Nephron (organoid): ENCODE measurements at regions not wholly inside any gene's neighbourhood (a gene's known extent, or its start where the extent isn't known, plus 50 kb on each side); places are given as distances from the start of the nearest gene placed in this dataset.

Experiments used
- H3K27ac Mint-ChIP-seq, 3 experiments: 2 replicates each; pipeline ENCODE4 v1.8.0; 2020; ENCODE audit warnings: mixed read lengths in 3 of 3, mild to moderate bottlenecking in 2 of 3, moderate library complexity in 1 of 3
- H3K27me3 Mint-ChIP-seq: 2 replicates; pipeline ENCODE4 v1.8.0; 2021; ENCODE audit warnings: low read depth, mild to moderate bottlenecking, moderate library complexity, mixed read lengths
- H3K36me3 Mint-ChIP-seq: 2 replicates; pipeline ENCODE4 v1.8.0; 2020; ENCODE audit warnings: low read depth, mixed read lengths
- H3K4me1 Mint-ChIP-seq: 2 replicates; pipeline ENCODE4 v1.8.0; 2020; ENCODE audit warnings: mixed read lengths
- H3K4me3 Mint-ChIP-seq, 3 experiments: 2 replicates each; pipeline ENCODE4 v1.8.0; 2020; ENCODE audit warnings: mild to moderate bottlenecking in 3 of 3, mixed read lengths in 3 of 3, moderate library complexity in 2 of 3
- H3K9me3 Mint-ChIP-seq: 2 replicates; pipeline ENCODE4 v1.8.0; 2020; ENCODE audit warnings: mixed read lengths
- CTCF ChIP-seq, 3 experiments: fragments of 200-600 bp; sonication (generic); IDR thresholded peaks; one replicate each; pipeline ENCODE4 v1.5.0; 2021; ENCODE audit warnings: antibody characterized with exemption in 3 of 3; ENCODE audit not compliant: unreplicated experiment in 3 of 3

DNA sequence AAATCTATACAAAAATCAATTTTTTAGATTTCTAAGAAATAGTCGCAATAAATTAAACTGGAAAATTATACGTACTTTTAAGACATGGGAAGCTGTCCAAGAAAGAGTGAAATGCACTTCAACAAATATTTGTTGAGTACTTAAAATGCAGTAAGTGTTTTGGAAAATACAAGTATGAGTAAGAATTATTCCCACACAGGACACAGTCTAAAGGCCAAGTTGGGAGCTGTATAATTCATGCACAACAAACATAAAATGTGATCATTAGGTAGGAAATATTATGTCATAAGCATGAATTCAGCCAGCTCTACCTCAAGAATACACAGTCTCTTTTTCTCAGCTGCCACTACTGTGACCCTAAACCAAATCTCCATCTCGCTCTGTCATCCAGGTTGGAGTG is 267.6 kb downstream of the CNTN3 start:
- no peaks in the 10 kb centered on the region for H3K9me3 Mint-ChIP-seq
- no peak for TF ChIP-seq CTCF (IDR thresholded peaks at IDR 0.05; ENCODE audit: unreplicated experiment in 3 of 3)
- H3K27ac Mint-ChIP-seq = no peak overlapping the region
- no peaks in the 10 kb centered on the region for H3K36me3 Mint-ChIP-seq
- H3K4me3 Mint-ChIP-seq = no peak overlapping the region
- H3K27me3 Mint-ChIP-seq = no peaks in the 10 kb centered on the region
- H3K4me1 Mint-ChIP-seq = no peaks in the 10 kb centered on the region

GRCh38 chr3:74345701-74346100 is 268.8 kb downstream of the CNTN3 start:
- Mint-ChIP-seq H3K4me3 (no peak overlapping the region), H3K9me3 (no peaks in the 10 kb centered on the region), H3K27me3 (no peaks in the 10 kb centered on the region), H3K4me1 (no peaks in the 10 kb centered on the region), H3K36me3 (no peaks in the 10 kb centered on the region), H3K27ac (no peak overlapping the region)
- TF ChIP-seq CTCF (IDR thresholded peaks at IDR 0.05; ENCODE audit: unreplicated experiment in 3 of 3) = no peak

GRCh38 chr3:74344865-74345440 is 269.5 kb downstream of the CNTN3 start:
- no peak for TF ChIP-seq CTCF (IDR thresholded peaks at IDR 0.05; ENCODE audit: unreplicated experiment in 3 of 3)
- Mint-ChIP-seq H3K4me3 (no peak overlapping the region), H3K36me3 (no peaks in the 10 kb centered on the region), H3K9me3 (no peaks in the 10 kb centered on the region), H3K27me3 (no peaks in the 10 kb centered on the region), H3K4me1 (no peaks in the 10 kb centered on the region), H3K27ac (no peak overlapping the region)

DNA sequence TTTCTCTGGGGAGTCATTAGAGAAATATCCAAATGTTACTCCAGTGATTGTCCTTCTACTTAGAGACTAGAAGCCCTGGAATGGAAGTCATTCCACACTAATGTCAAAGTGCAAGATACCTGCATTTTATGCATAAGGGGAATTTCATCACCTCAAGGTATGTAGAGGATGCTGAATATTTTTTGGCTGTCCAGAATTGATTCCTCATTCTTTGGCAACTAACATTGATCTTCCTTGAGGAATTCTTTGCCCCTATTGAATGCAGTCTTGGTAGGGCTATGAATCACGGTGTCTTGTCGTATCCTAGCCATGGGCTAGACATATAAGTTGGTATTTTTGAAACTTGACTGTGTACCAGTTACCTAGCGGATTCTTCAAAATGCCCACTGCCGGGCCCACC is 271.1 kb downstream of the CNTN3 start:
- Mint-ChIP-seq H3K27me3 (no peaks in the 10 kb centered on the region), H3K27ac (no peak overlapping the region), H3K4me1 (no peaks in the 10 kb centered on the region), H3K36me3 (no peaks in the 10 kb centered on the region), H3K9me3 (no peaks in the 10 kb centered on the region), H3K4me3 (no peak overlapping the region)
- no peak for TF ChIP-seq CTCF (IDR thresholded peaks at IDR 0.05; ENCODE audit: unreplicated experiment in 3 of 3)

- Mint-ChIP-seq H3K9me3 (no peaks in the 10 kb centered on the region), H3K27me3 (peaks cover 3% of the 10 kb centered on the region), H3K4me3 (no peak overlapping the region), H3K4me1 (no peaks in the 10 kb centered on the region), H3K36me3 (no peaks in the 10 kb centered on the region), H3K27ac (no peak overlapping the region)
- no peak for TF ChIP-seq CTCF (IDR thresholded peaks at IDR 0.05; ENCODE audit: unreplicated experiment in 3 of 3)
Observed at GRCh38 chr3:74338998-74339397, 275.5 kb downstream of the CNTN3 start.

- no peak overlapping the region for H3K4me3 Mint-ChIP-seq
- peaks cover 3% of the 10 kb centered on the region for H3K27me3 Mint-ChIP-seq
- no peak overlapping the region for H3K27ac Mint-ChIP-seq
- H3K36me3 Mint-ChIP-seq = no peaks in the 10 kb centered on the region
- no peaks in the 10 kb centered on the region for H3K9me3 Mint-ChIP-seq
- H3K4me1 Mint-ChIP-seq = peaks cover 4% of the 10 kb centered on the region
- TF ChIP-seq CTCF (IDR thresholded peaks at IDR 0.05; ENCODE audit: unreplicated experiment in 3 of 3) = no peak
Observed at GRCh38 chr3:74332165-74332564, 282.3 kb downstream of the CNTN3 start.
